WTC11 (cell line): ENCODE measurements at regions not wholly inside any gene's neighbourhood (a gene's known extent, or its start where the extent isn't known, plus 50 kb on each side); places are given as distances from the start of the nearest gene placed in this dataset.

Experiments used
- ESRRA ChIP-seq: sonication (generic); formaldehyde crosslinking; IDR thresholded peaks from 2 replicates; pipeline ENCODE4 v1.8.1; 2022; ENCODE audit warnings: mild to moderate bottlenecking, missing genetic modification reagents, borderline replicate concordance
- FOXJ3 ChIP-seq: sonication (generic); formaldehyde crosslinking; IDR thresholded peaks from 2 replicates; pipeline ENCODE4 v1.9.0; 2021; ENCODE audit warnings: missing genetic modification reagents, mild to moderate bottlenecking, borderline replicate concordance
- GABPB1 ChIP-seq: sonication (generic); formaldehyde crosslinking; IDR thresholded peaks from 2 replicates; pipeline ENCODE4 v1.8.1; 2023; ENCODE audit warnings: mild to moderate bottlenecking, missing genetic modification reagents
- HMGA2 ChIP-seq: fragments of 250-450 bp; sonication (Bioruptor Pico); IDR thresholded peaks from 2 replicates; pipeline ENCODE4 v1.4.0; 2021; ENCODE audit warnings: mild to moderate bottlenecking, moderate library complexity
- JUN ChIP-seq: sonication (generic); formaldehyde crosslinking; IDR thresholded peaks from 2 replicates; pipeline ENCODE4 v1.8.0; 2023; ENCODE audit warnings: mild to moderate bottlenecking, missing genetic modification reagents
- NFATC4 ChIP-seq: fragments of 250-450 bp; sonication (Bioruptor Pico); IDR thresholded peaks from 2 replicates; pipeline ENCODE4 v1.9.0; 2021; ENCODE audit warnings: mild to moderate bottlenecking
- SP1 ChIP-seq: sonication (generic); formaldehyde crosslinking; conservative IDR thresholded peaks from 2 replicates; pipeline ENCODE4 v1.8.1; 2022; ENCODE audit warnings: missing genetic modification reagents
- TEAD4 ChIP-seq: sonication (generic); formaldehyde crosslinking; IDR thresholded peaks from 2 replicates; pipeline ENCODE4 v1.8.0; 2022; ENCODE audit warnings: mild to moderate bottlenecking, missing genetic modification reagents
- ZNF416 ChIP-seq: fragments of 250-450 bp; sonication (Bioruptor Pico); IDR thresholded peaks from 2 replicates; pipeline ENCODE4 v1.9.0; 2021; ENCODE audit warnings: mild to moderate bottlenecking, inconsistent platforms
- TF ChIP-seq, protein P1 (sequence below): sonication (generic); formaldehyde crosslinking; IDR thresholded peaks from 2 replicates; pipeline ENCODE4 v1.8.1; 2022; ENCODE audit warnings: low read depth, mild to moderate bottlenecking, moderate library complexity, missing genetic modification reagents, borderline replicate concordance
- TF ChIP-seq, protein P2 (sequence below): fragments of 200-600 bp; IDR thresholded peaks from 2 replicates; pipeline ENCODE4 v1.8.0; 2022; ENCODE audit warnings: antibody characterized with exemption
- TF ChIP-seq, protein P3 (sequence below): sonication (generic); formaldehyde crosslinking; IDR thresholded peaks from 2 replicates; pipeline ENCODE4 v1.8.1; 2023; ENCODE audit warnings: mild to moderate bottlenecking, missing genetic modification reagents, moderate library complexity
- TF ChIP-seq, protein P4 (sequence below): sonication (generic); formaldehyde crosslinking; IDR thresholded peaks from 2 replicates; pipeline ENCODE4 v1.8.0; 2023; ENCODE audit warnings: mild to moderate bottlenecking, missing genetic modification reagents
- TF ChIP-seq, protein P5 (sequence below): sonication (generic); formaldehyde crosslinking; IDR thresholded peaks from 2 replicates; pipeline ENCODE4 v1.8.0; 2023; ENCODE audit warnings: missing genetic modification reagents, mild to moderate bottlenecking, borderline replicate concordance

DNA sequence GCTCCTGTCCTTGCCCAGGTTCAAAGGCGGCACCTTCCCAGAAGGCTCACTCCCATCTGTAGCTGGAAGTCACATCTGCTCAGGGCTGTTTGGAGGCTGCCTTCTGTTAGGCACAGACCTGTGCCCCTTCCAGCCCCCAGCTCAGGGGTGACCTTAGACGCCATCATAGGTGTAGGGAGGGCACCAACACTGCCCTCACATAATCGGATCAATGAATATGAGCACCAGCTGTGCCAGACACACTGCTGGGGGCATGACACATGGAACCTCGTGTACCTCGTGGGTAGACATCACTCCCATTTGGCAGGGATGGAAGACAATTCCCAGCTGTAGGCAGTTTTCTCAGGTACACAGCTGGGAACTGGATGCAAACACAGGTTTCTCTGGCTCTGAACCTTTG lies 220.7 kb upstream of the ASIC2 start:
- TF ChIP-seq GABPB1 (CRISPR knock-in tag) (no peak), JUN (no peak), TEAD4 (no peak), FOXJ3 (CRISPR knock-in tag) (no peak), ESRRA (CRISPR knock-in tag) (no peak), NFATC4 (CRISPR knock-in tag) (no peak), SP1 (CRISPR knock-in tag) (no peak), ZNF416 (CRISPR knock-in tag) (no peak), HMGA2 (no peak)
- TF ChIP-seq, protein P1, sequence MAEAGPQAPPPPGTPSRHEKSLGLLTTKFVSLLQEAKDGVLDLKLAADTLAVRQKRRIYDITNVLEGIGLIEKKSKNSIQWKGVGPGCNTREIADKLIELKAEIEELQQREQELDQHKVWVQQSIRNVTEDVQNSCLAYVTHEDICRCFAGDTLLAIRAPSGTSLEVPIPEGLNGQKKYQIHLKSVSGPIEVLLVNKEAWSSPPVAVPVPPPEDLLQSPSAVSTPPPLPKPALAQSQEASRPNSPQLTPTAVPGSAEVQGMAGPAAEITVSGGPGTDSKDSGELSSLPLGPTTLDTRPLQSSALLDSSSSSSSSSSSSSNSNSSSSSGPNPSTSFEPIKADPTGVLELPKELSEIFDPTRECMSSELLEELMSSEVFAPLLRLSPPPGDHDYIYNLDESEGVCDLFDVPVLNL (CRISPR knock-in tag) = no peak
- TF ChIP-seq, protein P2, sequence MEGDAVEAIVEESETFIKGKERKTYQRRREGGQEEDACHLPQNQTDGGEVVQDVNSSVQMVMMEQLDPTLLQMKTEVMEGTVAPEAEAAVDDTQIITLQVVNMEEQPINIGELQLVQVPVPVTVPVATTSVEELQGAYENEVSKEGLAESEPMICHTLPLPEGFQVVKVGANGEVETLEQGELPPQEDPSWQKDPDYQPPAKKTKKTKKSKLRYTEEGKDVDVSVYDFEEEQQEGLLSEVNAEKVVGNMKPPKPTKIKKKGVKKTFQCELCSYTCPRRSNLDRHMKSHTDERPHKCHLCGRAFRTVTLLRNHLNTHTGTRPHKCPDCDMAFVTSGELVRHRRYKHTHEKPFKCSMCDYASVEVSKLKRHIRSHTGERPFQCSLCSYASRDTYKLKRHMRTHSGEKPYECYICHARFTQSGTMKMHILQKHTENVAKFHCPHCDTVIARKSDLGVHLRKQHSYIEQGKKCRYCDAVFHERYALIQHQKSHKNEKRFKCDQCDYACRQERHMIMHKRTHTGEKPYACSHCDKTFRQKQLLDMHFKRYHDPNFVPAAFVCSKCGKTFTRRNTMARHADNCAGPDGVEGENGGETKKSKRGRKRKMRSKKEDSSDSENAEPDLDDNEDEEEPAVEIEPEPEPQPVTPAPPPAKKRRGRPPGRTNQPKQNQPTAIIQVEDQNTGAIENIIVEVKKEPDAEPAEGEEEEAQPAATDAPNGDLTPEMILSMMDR = no peak
- TF ChIP-seq, protein P3, sequence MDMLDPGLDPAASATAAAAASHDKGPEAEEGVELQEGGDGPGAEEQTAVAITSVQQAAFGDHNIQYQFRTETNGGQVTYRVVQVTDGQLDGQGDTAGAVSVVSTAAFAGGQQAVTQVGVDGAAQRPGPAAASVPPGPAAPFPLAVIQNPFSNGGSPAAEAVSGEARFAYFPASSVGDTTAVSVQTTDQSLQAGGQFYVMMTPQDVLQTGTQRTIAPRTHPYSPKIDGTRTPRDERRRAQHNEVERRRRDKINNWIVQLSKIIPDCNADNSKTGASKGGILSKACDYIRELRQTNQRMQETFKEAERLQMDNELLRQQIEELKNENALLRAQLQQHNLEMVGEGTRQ (CRISPR knock-in tag) = no peak
- TF ChIP-seq, protein P4, sequence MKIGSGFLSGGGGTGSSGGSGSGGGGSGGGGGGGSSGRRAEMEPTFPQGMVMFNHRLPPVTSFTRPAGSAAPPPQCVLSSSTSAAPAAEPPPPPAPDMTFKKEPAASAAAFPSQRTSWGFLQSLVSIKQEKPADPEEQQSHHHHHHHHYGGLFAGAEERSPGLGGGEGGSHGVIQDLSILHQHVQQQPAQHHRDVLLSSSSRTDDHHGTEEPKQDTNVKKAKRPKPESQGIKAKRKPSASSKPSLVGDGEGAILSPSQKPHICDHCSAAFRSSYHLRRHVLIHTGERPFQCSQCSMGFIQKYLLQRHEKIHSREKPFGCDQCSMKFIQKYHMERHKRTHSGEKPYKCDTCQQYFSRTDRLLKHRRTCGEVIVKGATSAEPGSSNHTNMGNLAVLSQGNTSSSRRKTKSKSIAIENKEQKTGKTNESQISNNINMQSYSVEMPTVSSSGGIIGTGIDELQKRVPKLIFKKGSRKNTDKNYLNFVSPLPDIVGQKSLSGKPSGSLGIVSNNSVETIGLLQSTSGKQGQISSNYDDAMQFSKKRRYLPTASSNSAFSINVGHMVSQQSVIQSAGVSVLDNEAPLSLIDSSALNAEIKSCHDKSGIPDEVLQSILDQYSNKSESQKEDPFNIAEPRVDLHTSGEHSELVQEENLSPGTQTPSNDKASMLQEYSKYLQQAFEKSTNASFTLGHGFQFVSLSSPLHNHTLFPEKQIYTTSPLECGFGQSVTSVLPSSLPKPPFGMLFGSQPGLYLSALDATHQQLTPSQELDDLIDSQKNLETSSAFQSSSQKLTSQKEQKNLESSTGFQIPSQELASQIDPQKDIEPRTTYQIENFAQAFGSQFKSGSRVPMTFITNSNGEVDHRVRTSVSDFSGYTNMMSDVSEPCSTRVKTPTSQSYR (CRISPR knock-in tag) = no peak
- TF ChIP-seq, protein P5, sequence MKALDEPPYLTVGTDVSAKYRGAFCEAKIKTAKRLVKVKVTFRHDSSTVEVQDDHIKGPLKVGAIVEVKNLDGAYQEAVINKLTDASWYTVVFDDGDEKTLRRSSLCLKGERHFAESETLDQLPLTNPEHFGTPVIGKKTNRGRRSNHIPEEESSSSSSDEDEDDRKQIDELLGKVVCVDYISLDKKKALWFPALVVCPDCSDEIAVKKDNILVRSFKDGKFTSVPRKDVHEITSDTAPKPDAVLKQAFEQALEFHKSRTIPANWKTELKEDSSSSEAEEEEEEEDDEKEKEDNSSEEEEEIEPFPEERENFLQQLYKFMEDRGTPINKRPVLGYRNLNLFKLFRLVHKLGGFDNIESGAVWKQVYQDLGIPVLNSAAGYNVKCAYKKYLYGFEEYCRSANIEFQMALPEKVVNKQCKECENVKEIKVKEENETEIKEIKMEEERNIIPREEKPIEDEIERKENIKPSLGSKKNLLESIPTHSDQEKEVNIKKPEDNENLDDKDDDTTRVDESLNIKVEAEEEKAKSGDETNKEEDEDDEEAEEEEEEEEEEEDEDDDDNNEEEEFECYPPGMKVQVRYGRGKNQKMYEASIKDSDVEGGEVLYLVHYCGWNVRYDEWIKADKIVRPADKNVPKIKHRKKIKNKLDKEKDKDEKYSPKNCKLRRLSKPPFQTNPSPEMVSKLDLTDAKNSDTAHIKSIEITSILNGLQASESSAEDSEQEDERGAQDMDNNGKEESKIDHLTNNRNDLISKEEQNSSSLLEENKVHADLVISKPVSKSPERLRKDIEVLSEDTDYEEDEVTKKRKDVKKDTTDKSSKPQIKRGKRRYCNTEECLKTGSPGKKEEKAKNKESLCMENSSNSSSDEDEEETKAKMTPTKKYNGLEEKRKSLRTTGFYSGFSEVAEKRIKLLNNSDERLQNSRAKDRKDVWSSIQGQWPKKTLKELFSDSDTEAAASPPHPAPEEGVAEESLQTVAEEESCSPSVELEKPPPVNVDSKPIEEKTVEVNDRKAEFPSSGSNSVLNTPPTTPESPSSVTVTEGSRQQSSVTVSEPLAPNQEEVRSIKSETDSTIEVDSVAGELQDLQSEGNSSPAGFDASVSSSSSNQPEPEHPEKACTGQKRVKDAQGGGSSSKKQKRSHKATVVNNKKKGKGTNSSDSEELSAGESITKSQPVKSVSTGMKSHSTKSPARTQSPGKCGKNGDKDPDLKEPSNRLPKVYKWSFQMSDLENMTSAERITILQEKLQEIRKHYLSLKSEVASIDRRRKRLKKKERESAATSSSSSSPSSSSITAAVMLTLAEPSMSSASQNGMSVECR = no peak
